ENCODE measurements at regions not wholly inside any gene's neighbourhood (a gene's known extent, or its start where the extent isn't known, plus 50 kb on each side); places are given as distances from the start of the nearest gene placed in this dataset.

GRCh38 chr4:17068392-17068791 is 169.9 kb upstream of the LDB2 start:
- intact Hi-C loops (cut with micrococcal nuclease), result no loop called here

DNA sequence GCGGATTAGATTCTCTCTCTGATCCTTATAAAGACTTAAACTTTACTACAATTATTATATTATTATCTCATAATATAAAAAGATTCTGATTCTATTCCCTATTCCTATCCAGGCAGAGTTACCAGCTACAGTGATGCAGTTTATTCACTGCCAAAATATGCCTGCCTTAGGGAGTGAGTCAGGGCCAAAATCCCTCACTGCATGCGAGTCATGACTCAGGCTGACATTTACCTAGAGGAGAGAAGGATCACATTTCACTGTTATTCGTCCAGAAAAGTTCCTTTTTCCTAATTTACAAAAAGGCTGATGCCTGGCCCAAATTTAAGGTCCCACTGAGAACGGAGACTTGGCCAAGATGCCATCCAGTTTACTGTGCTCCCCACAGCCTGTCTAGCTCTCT is 168.5 kb upstream of the LDB2 start:
- intact Hi-C loops (cut with micrococcal nuclease), result no loop called here

DNA sequence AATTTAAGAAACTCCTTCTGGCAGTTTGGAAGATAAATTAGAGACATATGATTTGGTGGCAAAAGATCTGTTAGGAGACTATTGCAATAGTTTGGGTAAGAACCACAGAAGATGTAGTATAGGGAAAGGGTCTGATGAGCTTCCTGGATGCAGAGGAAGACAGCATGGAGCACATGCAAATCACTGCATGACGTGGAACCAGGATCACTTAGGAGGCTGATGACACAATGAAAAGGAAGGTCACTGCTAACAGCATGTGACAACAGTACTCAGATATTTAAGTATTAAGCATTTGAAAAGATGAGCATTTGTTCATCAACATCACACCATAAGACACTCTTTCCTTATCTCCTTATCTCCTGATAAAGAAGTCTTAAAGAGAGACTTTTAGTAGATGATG is 167.8 kb upstream of the LDB2 start:
- intact Hi-C loops (cut with micrococcal nuclease), result no loop called here

DNA sequence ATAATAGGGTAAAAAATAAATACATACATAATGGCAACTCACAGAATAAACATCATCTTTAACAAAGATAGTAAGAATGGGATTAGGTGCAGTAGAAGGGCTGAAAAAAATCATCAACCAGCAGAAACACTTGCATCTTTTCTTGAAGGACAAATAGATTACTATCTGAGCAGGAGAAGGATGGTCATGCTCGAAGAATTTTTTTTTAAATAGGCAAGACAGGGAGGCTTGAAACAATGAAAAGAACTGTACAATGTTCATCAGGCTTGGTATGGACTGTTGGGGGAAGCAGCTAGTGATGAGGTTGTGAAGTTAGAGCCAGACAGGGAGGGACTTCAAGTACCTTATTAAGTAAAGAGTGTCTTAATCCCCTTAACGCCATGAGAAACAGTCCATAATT is 167.4 kb upstream of the LDB2 start:
- intact Hi-C loops (cut with micrococcal nuclease), result no loop called here

DNA sequence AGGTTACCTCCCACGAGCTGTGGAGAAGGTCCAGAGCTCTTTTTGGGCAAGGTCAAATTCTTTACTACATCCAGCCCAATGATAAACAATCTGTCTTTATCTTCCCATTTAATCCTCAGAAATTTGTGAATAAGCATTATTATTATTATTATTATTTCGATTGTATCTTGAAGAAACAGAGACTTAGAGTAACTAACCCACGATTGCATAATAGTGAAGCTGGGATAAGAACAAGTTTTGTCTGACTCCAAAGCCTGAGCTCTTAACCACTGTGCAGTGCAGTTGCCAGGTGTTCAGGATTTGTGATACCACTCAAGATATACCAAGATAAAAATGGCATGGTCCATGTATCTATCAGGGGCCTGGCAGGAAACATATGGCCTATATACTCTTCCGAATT is 166.5 kb upstream of the LDB2 start:
- intact Hi-C loops (cut with micrococcal nuclease), result no loop called here

GRCh38 chr4:17063888-17064287 is 165.4 kb upstream of the LDB2 start:
- intact Hi-C loops (cut with micrococcal nuclease), result no loop called here

- intact Hi-C loops (cut with micrococcal nuclease), result no loop called here
Observed at GRCh38 chr4:17060230-17060629, 161.8 kb upstream of the LDB2 start.

DNA sequence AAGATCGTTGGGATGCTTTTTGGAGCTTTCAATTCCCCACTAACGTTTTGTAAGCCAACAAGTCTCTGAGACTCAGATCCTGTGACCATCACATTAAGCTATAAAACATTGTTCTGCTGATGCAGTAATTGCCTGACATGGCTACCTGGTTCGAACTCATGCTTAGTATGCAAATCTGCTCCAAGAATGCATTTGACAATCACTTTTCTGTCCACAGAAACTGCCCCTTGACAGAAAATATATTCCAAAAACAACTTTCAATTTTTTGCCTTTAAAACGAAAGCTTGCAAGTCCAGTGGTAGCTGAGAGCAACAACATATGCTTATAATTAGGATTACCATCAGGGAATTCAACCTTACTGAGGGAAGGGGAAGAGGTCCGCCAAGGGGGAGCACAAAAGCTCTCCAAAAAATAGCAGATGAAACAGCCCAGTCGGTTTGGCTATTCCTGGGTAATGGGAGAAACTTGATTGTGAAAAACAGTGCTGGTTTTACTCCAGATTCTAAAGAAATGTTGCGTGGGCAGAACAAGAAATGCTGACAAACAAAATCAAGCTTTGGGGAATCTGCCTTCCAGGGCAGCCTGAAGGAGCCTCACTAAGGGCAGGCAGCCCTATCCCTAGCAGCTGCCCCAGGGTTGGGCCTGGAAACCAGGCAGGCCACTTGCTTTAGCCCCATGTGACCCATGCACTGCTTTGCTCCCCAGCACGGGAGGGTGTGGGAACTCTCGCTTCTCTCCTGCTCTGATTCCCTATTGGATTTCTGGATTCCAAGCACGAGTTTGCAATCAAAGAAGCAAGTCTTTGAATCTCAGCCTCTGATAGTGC is 160.7 kb upstream of the LDB2 start:
- intact Hi-C loops (cut with micrococcal nuclease), result no loop called here

- intact Hi-C loops (cut with micrococcal nuclease), result no loop called here
Observed at GRCh38 chr4:17058536-17058915, 160.1 kb upstream of the LDB2 start.

GRCh38 chr4:17057035-17057434 is 158.6 kb upstream of the LDB2 start:
- intact Hi-C loops (cut with micrococcal nuclease), result no loop called here

DNA sequence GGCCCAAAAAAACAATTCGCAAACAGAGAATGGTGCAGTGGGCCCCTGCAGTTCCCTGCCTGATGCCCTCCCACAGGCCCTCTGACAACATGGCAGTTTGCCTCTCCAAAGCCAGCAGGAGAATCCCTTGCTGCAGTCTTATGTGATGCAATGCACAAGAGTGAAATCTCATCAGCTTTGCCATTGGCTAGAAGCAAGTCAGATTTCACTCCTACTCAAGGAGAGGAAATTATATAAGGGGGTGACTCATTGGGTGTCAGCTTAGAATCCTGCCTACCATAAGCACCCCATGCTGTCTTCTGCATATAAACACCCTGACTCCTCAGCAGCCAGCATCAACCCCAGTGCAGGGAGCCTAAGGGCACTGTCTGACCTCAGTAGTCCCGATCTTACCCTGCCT is 157.3 kb upstream of the LDB2 start:
- intact Hi-C loops (cut with micrococcal nuclease), result no loop called here

- intact Hi-C loops (cut with micrococcal nuclease), result no loop called here
Observed at GRCh38 chr4:17045866-17046265, 147.4 kb upstream of the LDB2 start.

DNA sequence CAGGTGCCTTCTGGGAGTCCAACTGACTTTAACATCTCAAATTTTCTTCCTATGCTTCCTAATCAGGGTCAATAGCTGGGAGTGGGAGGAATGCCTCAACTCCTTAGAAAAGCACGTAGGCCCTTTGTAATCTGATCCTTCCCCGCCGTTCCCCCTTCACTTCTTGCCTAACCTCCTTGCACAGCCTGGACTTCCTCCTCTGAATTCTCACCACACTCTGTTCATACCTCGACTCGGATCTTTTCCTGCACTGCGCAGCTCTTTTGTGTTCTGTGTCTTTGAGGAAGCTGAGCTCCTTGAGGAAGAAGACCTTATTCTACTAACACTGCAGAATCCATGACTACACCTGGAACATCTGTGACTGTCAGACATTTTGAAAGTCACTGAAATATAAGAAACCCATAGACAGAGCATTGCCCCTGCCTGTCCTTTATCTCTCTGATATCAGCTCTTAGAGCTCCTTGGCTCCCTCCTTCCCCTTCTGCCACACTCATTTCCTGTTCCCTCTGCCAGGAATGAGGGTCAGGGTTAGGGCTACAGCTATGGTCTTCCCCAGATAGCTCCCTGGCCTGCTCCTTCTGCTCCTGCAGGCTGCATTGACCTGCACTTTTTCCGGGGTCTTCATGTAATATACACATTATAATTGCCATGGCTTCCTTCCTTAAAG is 140.2 kb upstream of the LDB2 start:
- intact Hi-C loops (cut with micrococcal nuclease), result no loop called here

DNA sequence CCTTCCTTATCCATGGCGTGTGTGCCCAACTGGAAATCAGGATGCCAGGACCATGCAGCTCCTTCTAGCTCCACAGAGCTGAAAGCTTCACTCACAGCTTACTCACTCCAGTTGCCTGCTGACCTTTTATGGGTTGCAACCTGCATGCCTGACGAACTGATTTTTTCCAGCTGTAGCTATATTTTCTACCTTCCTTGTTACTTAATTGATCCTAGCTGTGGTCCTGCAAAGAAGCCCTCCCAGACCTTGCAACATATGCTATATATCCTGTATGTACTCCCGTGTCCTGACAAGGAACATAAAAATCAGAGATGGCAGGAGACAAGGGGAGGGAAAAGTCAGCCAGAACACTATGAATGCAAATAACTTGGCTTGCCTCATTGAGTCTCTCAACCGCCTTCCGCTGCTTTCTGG is 135.3 kb upstream of the LDB2 start:
- intact Hi-C loops (cut with micrococcal nuclease), result no loop called here

GRCh38 chr4:17033025-17033767 is 134.8 kb upstream of the LDB2 start:
- intact Hi-C loops (cut with micrococcal nuclease), result no loop called here

DNA sequence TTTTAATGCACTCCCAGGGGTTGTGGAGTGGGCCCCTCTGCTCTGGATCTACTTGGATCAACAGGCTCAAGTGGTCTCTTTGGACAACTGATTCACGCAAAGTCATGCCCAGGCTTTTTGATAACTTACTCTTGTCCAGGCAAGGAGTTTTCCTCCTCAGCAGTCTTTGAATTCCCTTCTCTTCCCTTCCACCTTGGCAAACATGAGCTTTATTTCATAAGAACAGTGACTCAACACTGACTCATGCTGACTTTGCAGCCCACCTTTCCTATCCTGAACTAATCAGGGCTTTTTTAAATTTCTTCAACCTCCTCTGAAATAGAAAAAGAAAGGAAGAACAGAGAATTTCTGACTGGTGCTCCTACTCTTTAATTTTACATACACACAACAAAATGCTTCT is 132.1 kb upstream of the LDB2 start:
- intact Hi-C loops (cut with micrococcal nuclease), result no loop called here

DNA sequence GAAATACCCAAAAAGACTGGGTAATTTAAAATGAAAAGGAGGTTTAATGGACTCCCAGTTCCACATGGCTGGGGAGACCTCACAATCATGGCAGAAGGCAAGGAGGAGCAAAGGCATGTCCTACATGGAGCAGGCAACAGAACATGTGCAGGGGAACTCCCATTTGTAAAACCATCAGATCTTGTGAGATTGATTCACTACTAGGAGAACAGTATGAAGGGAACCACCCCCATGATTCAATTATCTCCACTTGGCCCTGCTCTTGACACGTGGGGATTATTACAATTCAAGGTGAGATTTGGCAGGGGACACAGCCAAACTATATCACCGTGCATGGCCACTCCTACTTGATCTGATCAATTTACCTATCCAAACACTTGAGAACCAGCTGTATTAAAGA is 131.5 kb upstream of the LDB2 start:
- intact Hi-C loops (cut with micrococcal nuclease), result no loop called here

DNA sequence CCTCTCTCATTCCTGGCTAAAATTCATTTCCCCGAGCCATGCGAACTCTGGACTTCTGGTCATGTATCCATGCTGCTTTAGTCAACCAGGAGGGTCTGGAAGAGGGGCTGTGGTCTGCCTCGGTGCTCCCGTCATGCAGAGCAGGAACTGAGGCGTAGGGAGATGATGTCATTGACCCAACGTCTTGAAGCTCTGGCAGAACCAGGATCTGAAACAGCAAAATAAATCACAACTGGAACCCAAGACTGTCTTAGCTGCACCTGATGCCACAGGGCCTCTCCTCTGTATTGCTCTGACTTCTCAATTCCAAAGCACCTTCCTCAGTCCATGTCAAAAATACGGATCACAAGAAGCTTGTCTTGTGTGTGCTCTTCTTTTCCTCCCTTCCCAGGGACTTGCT is 131.0 kb upstream of the LDB2 start:
- intact Hi-C loops (cut with micrococcal nuclease), result no loop called here

DNA sequence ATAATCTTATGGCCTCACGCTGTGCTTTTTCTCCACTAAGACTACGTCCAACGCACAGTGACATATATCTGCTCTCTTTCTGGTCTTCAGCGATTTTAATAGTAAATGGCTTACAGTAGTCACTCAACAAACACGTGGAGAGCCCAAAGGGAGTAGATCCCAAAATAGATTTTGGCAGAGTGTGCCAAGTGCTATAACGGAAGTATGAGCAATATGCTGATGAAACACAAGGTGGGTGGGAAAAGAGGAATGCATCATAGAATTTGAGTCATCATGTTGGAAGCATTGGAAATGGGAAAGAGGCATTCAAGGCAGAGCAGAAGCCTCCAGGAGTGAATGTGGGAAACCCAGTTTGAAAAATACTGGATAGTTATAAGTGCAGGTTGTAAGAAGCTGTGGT is 129.1 kb upstream of the LDB2 start:
- intact Hi-C loops (cut with micrococcal nuclease), result no loop called here

- intact Hi-C loops (cut with micrococcal nuclease), result no loop called here
Observed at GRCh38 chr4:17024425-17024824, 126.0 kb upstream of the LDB2 start.

GRCh38 chr4:17020901-17021300 is 122.5 kb upstream of the LDB2 start:
- intact Hi-C loops (cut with micrococcal nuclease), result no loop called here

DNA sequence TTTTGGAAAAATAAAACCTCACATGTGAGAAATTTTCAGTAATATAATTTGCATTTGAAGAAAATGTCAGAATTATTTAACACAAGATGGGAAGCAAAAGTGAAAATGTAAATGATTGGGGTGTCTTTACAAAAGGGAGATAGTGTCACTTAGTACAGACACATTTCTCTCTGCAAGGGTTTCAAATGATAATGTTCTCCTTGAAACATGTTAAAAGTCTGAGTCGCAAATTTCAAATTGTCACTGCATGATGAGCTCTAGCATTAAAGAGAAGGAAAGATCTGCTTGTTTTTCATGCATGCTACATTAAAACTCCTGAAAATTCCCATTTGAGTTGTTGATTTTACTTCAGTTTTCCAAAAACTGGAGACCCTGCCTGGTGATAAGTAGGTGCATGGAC is 122.0 kb upstream of the LDB2 start:
- intact Hi-C loops (cut with micrococcal nuclease), result no loop called here
